ENCODE measurements at regions not wholly inside any gene's neighbourhood (a gene's known extent, or its start where the extent isn't known, plus 50 kb on each side); places are given as distances from the start of the nearest gene placed in this dataset.
A peak's percentile ranks its signal among the peaks of the same experiment; 100 is the strongest.

- no peak overlapping the region for H3K4me3 Mint-ChIP-seq (ENCODE audit: unreplicated experiment)
- peaks cover 5% of the 10 kb centered on the region for H3K27me3 Mint-ChIP-seq (ENCODE audit: unreplicated experiment)
- H3K9me3 Mint-ChIP-seq (ENCODE audit: unreplicated experiment), result no peaks in the 10 kb centered on the region
- H3K4me1 Mint-ChIP-seq (ENCODE audit: unreplicated experiment), result peaks cover 17% of the 10 kb centered on the region
- TF ChIP-seq CTCF (IDR thresholded peaks at IDR 0.05; ENCODE audit: unreplicated experiment), result peak; percentile 62
- peaks cover 6% of the 10 kb centered on the region for H3K36me3 Mint-ChIP-seq (ENCODE audit: low read depth, unreplicated experiment)
- no peak for DNase-seq (ENCODE audit: low spot score)
- no peak overlapping the region for H3K27ac Mint-ChIP-seq (ENCODE audit: unreplicated experiment)
Observed at GRCh38 chr4:55008166-55009056, 117.0 kb downstream of the KDR start.

- no peak overlapping the region for H3K4me3 Mint-ChIP-seq (ENCODE audit: unreplicated experiment)
- no peak for TF ChIP-seq CTCF (IDR thresholded peaks at IDR 0.05; ENCODE audit: unreplicated experiment)
- peaks cover 5% of the 10 kb centered on the region for H3K27me3 Mint-ChIP-seq (ENCODE audit: unreplicated experiment)
- peaks cover 6% of the 10 kb centered on the region for H3K36me3 Mint-ChIP-seq (ENCODE audit: low read depth, unreplicated experiment)
- H3K27ac Mint-ChIP-seq (ENCODE audit: unreplicated experiment), result no peak overlapping the region
- no peak for DNase-seq (ENCODE audit: low spot score)
- H3K9me3 Mint-ChIP-seq (ENCODE audit: unreplicated experiment), result no peaks in the 10 kb centered on the region
- H3K4me1 Mint-ChIP-seq (ENCODE audit: unreplicated experiment), result peaks cover 17% of the 10 kb centered on the region
Observed at GRCh38 chr4:55005910-55006309, 119.5 kb downstream of the KDR start.

- Mint-ChIP-seq H3K27me3 (ENCODE audit: unreplicated experiment) (peaks cover 1% of the 10 kb centered on the region), H3K9me3 (ENCODE audit: unreplicated experiment) (no peaks in the 10 kb centered on the region), H3K4me3 (ENCODE audit: unreplicated experiment) (no peak overlapping the region), H3K27ac (ENCODE audit: unreplicated experiment) (no peak overlapping the region), H3K4me1 (ENCODE audit: unreplicated experiment) (peaks cover 15% of the 10 kb centered on the region), H3K36me3 (ENCODE audit: low read depth, unreplicated experiment) (peaks cover 4% of the 10 kb centered on the region)
- no peak for DNase-seq (ENCODE audit: low spot score)
- TF ChIP-seq CTCF (IDR thresholded peaks at IDR 0.05; ENCODE audit: unreplicated experiment), result no peak
Observed at GRCh38 chr4:55004831-55005230, 120.6 kb downstream of the KDR start.

- H3K27me3 Mint-ChIP-seq (ENCODE audit: unreplicated experiment), result no peaks in the 10 kb centered on the region
- TF ChIP-seq CTCF (IDR thresholded peaks at IDR 0.05; ENCODE audit: unreplicated experiment), result no peak
- no peak overlapping the region for H3K4me3 Mint-ChIP-seq (ENCODE audit: unreplicated experiment)
- H3K36me3 Mint-ChIP-seq (ENCODE audit: low read depth, unreplicated experiment), result no peaks in the 10 kb centered on the region
- no peak overlapping the region for H3K27ac Mint-ChIP-seq (ENCODE audit: unreplicated experiment)
- peaks cover 11% of the 10 kb centered on the region for H3K4me1 Mint-ChIP-seq (ENCODE audit: unreplicated experiment)
- no peaks in the 10 kb centered on the region for H3K9me3 Mint-ChIP-seq (ENCODE audit: unreplicated experiment)
- no peak for DNase-seq (ENCODE audit: low spot score)
Observed at GRCh38 chr4:55002431-55002830, 123.0 kb downstream of the KDR start.

- Mint-ChIP-seq H3K4me3 (ENCODE audit: unreplicated experiment) (no peak overlapping the region), H3K27me3 (ENCODE audit: unreplicated experiment) (no peaks in the 10 kb centered on the region), H3K36me3 (ENCODE audit: low read depth, unreplicated experiment) (no peaks in the 10 kb centered on the region), H3K27ac (ENCODE audit: unreplicated experiment) (no peak overlapping the region), H3K4me1 (ENCODE audit: unreplicated experiment) (peaks cover 5% of the 10 kb centered on the region), H3K9me3 (ENCODE audit: unreplicated experiment) (no peaks in the 10 kb centered on the region)
- DNase-seq (ENCODE audit: low spot score), result no peak
- no peak for TF ChIP-seq CTCF (IDR thresholded peaks at IDR 0.05; ENCODE audit: unreplicated experiment)
Observed at GRCh38 chr4:55001538-55001937, 123.9 kb downstream of the KDR start.

Measured in endothelial cell (in vitro differentiated cells).